ENCODE measurements at regions not wholly inside any gene's neighbourhood (a gene's known extent, or its start where the extent isn't known, plus 50 kb on each side); places are given as distances from the start of the nearest gene placed in this dataset.

DNA sequence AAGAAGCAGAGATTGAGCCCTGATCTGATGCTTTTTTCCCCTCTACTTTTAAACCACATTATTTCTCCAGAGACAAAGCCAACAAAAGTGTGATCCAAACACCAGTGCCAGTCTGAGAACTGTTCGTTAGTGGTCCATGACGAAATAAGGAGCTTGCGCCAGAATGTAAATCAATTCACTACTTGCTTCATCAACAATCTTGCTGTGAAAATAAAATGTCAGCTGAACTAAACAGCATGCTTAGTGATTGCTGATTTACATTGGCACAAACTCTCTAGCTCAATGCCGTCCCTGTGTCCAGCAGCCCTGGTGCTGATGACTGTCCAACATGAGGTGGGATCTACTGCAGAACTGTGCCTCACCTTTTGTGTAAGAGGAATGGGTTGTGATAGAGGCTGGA, 71.3 kb downstream of the SOX3 start:
- TF ChIP-seq, protein P1, sequence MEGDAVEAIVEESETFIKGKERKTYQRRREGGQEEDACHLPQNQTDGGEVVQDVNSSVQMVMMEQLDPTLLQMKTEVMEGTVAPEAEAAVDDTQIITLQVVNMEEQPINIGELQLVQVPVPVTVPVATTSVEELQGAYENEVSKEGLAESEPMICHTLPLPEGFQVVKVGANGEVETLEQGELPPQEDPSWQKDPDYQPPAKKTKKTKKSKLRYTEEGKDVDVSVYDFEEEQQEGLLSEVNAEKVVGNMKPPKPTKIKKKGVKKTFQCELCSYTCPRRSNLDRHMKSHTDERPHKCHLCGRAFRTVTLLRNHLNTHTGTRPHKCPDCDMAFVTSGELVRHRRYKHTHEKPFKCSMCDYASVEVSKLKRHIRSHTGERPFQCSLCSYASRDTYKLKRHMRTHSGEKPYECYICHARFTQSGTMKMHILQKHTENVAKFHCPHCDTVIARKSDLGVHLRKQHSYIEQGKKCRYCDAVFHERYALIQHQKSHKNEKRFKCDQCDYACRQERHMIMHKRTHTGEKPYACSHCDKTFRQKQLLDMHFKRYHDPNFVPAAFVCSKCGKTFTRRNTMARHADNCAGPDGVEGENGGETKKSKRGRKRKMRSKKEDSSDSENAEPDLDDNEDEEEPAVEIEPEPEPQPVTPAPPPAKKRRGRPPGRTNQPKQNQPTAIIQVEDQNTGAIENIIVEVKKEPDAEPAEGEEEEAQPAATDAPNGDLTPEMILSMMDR (IDR thresholded peaks at IDR 0.05; ENCODE audit: control extremely low read depth, extremely low read depth) = no peak

DNA sequence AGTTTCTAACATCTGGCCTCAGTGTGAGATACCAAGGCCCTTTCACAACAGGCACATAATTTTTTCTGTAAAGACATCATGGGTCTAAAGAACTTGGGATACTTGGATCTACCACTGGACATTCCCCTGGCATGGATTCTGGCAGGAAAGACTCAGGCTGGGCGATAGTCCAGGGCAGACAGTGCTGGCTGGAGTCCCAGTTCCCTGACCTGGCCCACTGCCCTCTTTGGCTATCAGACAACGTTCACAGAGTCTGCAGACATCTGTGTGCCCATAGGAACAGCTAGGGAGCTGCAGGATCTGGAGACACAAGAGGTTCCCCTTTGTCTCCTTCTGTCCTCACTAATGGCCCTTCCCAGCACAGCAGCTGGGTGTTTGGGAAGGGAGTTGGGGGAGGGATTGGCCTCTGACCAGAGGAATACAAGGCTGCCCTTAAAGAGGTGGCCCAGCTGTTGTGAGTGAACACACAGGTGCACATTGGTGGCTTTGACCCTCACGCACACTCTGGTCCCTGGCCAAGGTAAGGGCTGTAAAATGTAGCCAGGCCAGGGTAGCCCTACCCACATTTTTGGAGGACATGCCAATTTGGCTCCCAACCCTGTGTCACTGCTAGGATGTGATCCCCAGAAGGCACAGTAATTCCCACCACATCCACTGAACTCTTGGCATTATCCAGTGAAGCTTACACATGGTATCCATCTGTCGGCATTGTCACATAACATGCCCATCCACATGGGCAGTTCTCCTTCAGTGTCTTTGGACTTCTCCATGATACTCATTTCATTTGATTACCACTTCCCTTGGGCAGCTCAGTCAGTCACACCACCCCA, 72.3 kb downstream of the SOX3 start:
- Histone ChIP-seq H3K9ac (ENCODE audit: insufficient read depth in 1 of 2, low read length in 2 of 2) (no peak overlapping the region), H3K27me3 (ENCODE audit: control insufficient read depth in 3 of 3, insufficient read depth in 3 of 3, low read length in 2 of 3) (no peaks in the 10 kb centered on the region), H3K27ac (ENCODE audit: low read depth in 1 of 2, low read length in 1 of 2) (no peak overlapping the region), H3K36me3 (ENCODE audit: control insufficient read depth in 4 of 4, insufficient read depth in 4 of 4, low read length in 4 of 4) (no peaks in the 10 kb centered on the region), H3K9me3 (ENCODE audit: control insufficient read depth in 4 of 4, insufficient read depth in 3 of 4, low read length in 3 of 4) (no peaks in the 10 kb centered on the region), H3K4me1 (ENCODE audit: control insufficient read depth in 5 of 5, insufficient read depth in 5 of 5, low read length in 5 of 5) (peaks cover 0 to 12% (median 2%) of the 10 kb centered on the region in 5 donors), H3K4me3 (no peak overlapping the region)
- ATAC-seq (ENCODE audit: insufficient read depth, low FRiP score) = peak; percentile 16
- TF ChIP-seq, protein P1 (IDR thresholded peaks at IDR 0.05; ENCODE audit: control extremely low read depth, extremely low read depth) = no peak
- DNase-seq = peak; percentile 77 to 80 (median 80)
- WGBS, 2 donors = 52 to 58% methylated on average over 4 of the region's 4 CpGs

More for the DNA sequence above, 71.3 kb downstream of the SOX3 start:
- Histone ChIP-seq H3K4me1 (ENCODE audit: control insufficient read depth in 5 of 5, insufficient read depth in 5 of 5, low read length in 5 of 5) (peaks cover 0 to 12% (median 2%) of the 10 kb centered on the region in 5 donors), H3K27ac (ENCODE audit: low read depth in 1 of 2, low read length in 1 of 2) (no peak overlapping the region), H3K4me3 (no peak overlapping the region), H3K9me3 (ENCODE audit: control insufficient read depth in 4 of 4, insufficient read depth in 3 of 4, low read length in 3 of 4) (no peaks in the 10 kb centered on the region), H3K27me3 (ENCODE audit: control insufficient read depth in 3 of 3, insufficient read depth in 3 of 3, low read length in 2 of 3) (no peaks in the 10 kb centered on the region), H3K9ac (ENCODE audit: insufficient read depth in 1 of 2, low read length in 2 of 2) (no peak overlapping the region), H3K36me3 (ENCODE audit: control insufficient read depth in 4 of 4, insufficient read depth in 4 of 4, low read length in 4 of 4) (no peaks in the 10 kb centered on the region)
- 70 to 79% methylated on average over 4 of the region's 4 CpGs for WGBS, 2 donors
- no peak for ATAC-seq (ENCODE audit: insufficient read depth, low FRiP score)
- DNase-seq = peak in 2 of 3 donors; percentile 74 to 82

DNA sequence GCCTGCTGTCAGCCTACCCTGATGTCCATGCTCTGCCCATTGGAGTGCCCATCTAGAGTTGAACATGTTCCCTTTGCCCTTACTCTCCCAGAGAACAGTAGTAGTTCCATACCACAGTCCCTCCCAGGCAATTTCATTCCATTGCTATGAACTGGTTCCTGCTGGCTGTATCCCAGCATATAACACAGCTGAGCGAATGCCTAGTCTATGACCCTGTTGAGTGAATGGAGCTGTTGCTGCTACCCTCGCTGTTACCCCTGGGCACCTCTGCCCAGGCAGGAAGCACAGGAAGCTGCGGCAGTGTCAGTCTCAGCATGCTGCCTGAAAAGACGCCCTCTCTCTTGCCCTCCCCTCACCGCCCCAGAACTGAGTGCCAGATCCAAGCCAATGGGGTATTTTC, 73.3 kb downstream of the SOX3 start:
- ATAC-seq (ENCODE audit: insufficient read depth, low FRiP score) (no peak), DNase-seq (peak in 2 of 3 donors; percentile 20 to 29)
- Histone ChIP-seq H3K4me3 (no peak overlapping the region), H3K9me3 (ENCODE audit: control insufficient read depth in 4 of 4, insufficient read depth in 3 of 4, low read length in 3 of 4) (no peaks in the 10 kb centered on the region), H3K27me3 (ENCODE audit: control insufficient read depth in 3 of 3, insufficient read depth in 3 of 3, low read length in 2 of 3) (no peaks in the 10 kb centered on the region), H3K27ac (ENCODE audit: low read depth in 1 of 2, low read length in 1 of 2) (no peak overlapping the region), H3K36me3 (ENCODE audit: control insufficient read depth in 4 of 4, insufficient read depth in 4 of 4, low read length in 4 of 4) (no peaks in the 10 kb centered on the region), H3K4me1 (ENCODE audit: control insufficient read depth in 5 of 5, insufficient read depth in 5 of 5, low read length in 5 of 5) (peaks cover 0 to 12% (median 2%) of the 10 kb centered on the region in 5 donors), H3K9ac (ENCODE audit: insufficient read depth in 1 of 2, low read length in 2 of 2) (no peak overlapping the region)
- TF ChIP-seq, protein P1 (IDR thresholded peaks at IDR 0.05; ENCODE audit: control extremely low read depth, extremely low read depth) = no peak
- WGBS, 2 donors = 55 to 73% methylated on average over 5 of the region's 5 CpGs
